Sigmoid colon (tissue), 4 donors: ENCODE measurements at regions not wholly inside any gene's neighbourhood (a gene's known extent, or its start where the extent isn't known, plus 50 kb on each side); places are given as distances from the start of the nearest gene placed in this dataset.

Experiments used
- CTCF ChIP-seq, 4 experiments: fragments of 450-650 bp in 3 of 4; fragments of 200-600 bp in 1 of 4; IDR thresholded peaks; one replicate each; pipeline ENCODE4 v1.5.1; 2016 to 2019; ENCODE audit warnings: antibody characterized with exemption in 4 of 4, mild to moderate bottlenecking in 3 of 4, moderate library complexity in 2 of 4
- EP300 ChIP-seq, 4 donors: sonication (generic); formaldehyde crosslinking; IDR thresholded peaks; one replicate each; pipeline ENCODE4 v1.6.1; 2017; ENCODE audit warnings: antibody characterized with exemption in 4 of 4
- POLR2A ChIP-seq, 2 donors: fragments of 450-650 bp; IDR thresholded peaks; one replicate each; pipeline ENCODE4 v1.6.1; 2016; ENCODE audit warnings: antibody characterized with exemption in 2 of 2, mild to moderate bottlenecking in 2 of 2, moderate library complexity in 2 of 2
- POLR2AphosphoS5 ChIP-seq, 4 donors: sonication (generic); formaldehyde crosslinking; IDR thresholded peaks; one replicate each; pipeline ENCODE4 v1.6.1; 2017; ENCODE audit warnings: antibody characterized with exemption in 4 of 4

- TF ChIP-seq CTCF (IDR thresholded peaks at IDR 0.05) (no peak), EP300 (IDR thresholded peaks at IDR 0.05) (no peak), POLR2A (IDR thresholded peaks at IDR 0.05) (no peak), POLR2AphosphoS5 (IDR thresholded peaks at IDR 0.05) (no peak)
Observed at GRCh38 chr12:75563351-75563750, 51.9 kb upstream of the KRR1 start.
